Natural killer cell (primary cell): ENCODE measurements at regions not wholly inside any gene's neighbourhood (a gene's known extent, or its start where the extent isn't known, plus 50 kb on each side); places are given as distances from the start of the nearest gene placed in this dataset.

Experiments used
- ATAC-seq, 3 donors: fragments of 150-1000 bp in 2 of 3; fragments of 200-7000 bp in 1 of 3; cut with Tn5 transposase; 1 replicate in 1 of 3; 2 replicates in 2 of 3; pipeline ENCODE4 v1.10.0; 2021; ENCODE audit warnings: mild to moderate bottlenecking in 2 of 3, moderate library complexity in 2 of 3
- DNase-seq, 2 donors: peaks; one replicate each; pipeline versions ENCODE4 v3.0.0 to v3.0.0-alpha.2; 2013 to 2021; ENCODE audit warnings: mixed read lengths in 1 of 2
- H3K27ac ChIP-seq: one replicate; pipeline ENCODE4 v1.5.1; 2013; ENCODE audit warnings: mild to moderate bottlenecking, low read length
- H3K27me3 ChIP-seq: one replicate; pipeline ENCODE4 v1.6.1; 2013; ENCODE audit warnings: low read length; ENCODE audit not compliant: control insufficient read depth, insufficient read depth
- H3K36me3 ChIP-seq: one replicate; pipeline ENCODE4 v1.6.1; 2013; ENCODE audit warnings: low read length; ENCODE audit not compliant: control insufficient read depth, insufficient read depth
- H3K4me1 ChIP-seq: one replicate; pipeline ENCODE4 v1.6.1; 2013; ENCODE audit warnings: low read length; ENCODE audit not compliant: control insufficient read depth, insufficient read depth
- H3K4me3 ChIP-seq: one replicate; pipeline ENCODE4 v1.5.1; 2013; ENCODE audit warnings: low read length
- H3K9me3 ChIP-seq: one replicate; pipeline ENCODE4 v1.6.1; 2013; ENCODE audit warnings: low read length; ENCODE audit not compliant: control insufficient read depth, insufficient read depth
- H3K27ac Mint-ChIP-seq, 2 donors: one replicate each; pipeline ENCODE4 v1.8.0; 2022; ENCODE audit warnings: mild to moderate bottlenecking in 2 of 2, mixed read lengths in 2 of 2, moderate library complexity in 1 of 2
- H3K27me3 Mint-ChIP-seq, 2 donors: one replicate each; pipeline ENCODE4 v1.8.0; 2022; ENCODE audit warnings: low read depth in 2 of 2, mixed read lengths in 2 of 2
- H3K36me3 Mint-ChIP-seq: one replicate; pipeline ENCODE4 v1.8.0; 2022; ENCODE audit warnings: mixed read lengths
- H3K4me1 Mint-ChIP-seq, 2 donors: one replicate each; pipeline ENCODE4 v1.8.0; 2022; ENCODE audit warnings: mixed read lengths in 2 of 2
- H3K4me3 Mint-ChIP-seq: one replicate; pipeline ENCODE4 v1.8.0; 2022; ENCODE audit warnings: mild to moderate bottlenecking, moderate library complexity, mixed read lengths
- H3K9me3 Mint-ChIP-seq, 2 donors: one replicate each; pipeline ENCODE4 v1.8.0; 2022; ENCODE audit warnings: mixed read lengths in 2 of 2
- whole genome bisulfite sequencing: methylation state at CpG from one replicate; pipeline ENCODE4 v1.1.7; 2013; ENCODE audit warnings: missing lambda C conversion rate; ENCODE audit not compliant: insufficient coverage; 5-methylcytosine and 5-hydroxymethylcytosine counted together
- intact Hi-C: fragments of 100-400 bp; cut with micrococcal nuclease; formaldehyde crosslinking; loops from one replicate; pipeline ENCODE4 v1.14.2; 2022
- TF ChIP-seq, protein P1 (sequence below): fragments of 200-600 bp; IDR thresholded peaks from one replicate; pipeline ENCODE4 v1.8.0; 2022; ENCODE audit warnings: antibody characterized with exemption

DNA sequence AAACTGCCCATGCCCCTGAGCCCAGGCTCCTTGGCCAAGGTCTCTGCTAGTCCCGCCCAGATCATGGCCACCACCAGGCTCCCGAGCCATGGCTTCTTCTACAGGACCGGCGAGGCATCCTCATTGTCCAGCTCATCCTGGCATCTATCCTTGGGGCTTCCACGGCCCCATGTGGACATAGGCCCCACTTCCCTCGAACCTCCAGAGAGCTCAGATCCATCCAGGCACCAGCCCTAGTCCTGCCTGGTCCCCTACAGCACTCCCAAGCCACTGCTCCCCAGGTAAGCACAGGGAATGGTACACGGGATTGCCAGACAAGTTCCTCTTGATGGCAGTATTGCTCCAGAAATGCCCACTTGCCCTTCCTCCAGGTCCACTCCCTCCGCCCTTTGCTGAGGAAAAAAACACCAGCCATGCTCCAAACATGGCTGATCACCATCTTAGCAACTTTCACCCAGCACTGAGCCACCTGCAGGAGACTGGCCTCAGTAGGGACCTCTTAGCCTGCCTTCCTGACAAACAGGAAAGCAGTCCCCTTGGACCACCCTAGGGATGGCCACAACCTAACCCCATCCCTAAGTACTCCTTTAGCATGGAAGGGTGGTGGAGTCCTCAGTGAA is 272.1 kb upstream of the AGTR2 start:
- H3K27ac Mint-ChIP-seq = no peak overlapping the region
- no peaks in the 10 kb centered on the region for H3K27me3 Mint-ChIP-seq
- Histone ChIP-seq H3K4me1 (no peaks in the 10 kb centered on the region), H3K9me3 (no peaks in the 10 kb centered on the region), H3K27ac (no peak overlapping the region), H3K27me3 (no peaks in the 10 kb centered on the region), H3K36me3 (no peaks in the 10 kb centered on the region), H3K4me3 (no peak overlapping the region)
- H3K9me3 Mint-ChIP-seq = peaks cover 3 to 9% of the 10 kb centered on the region in 2 donors
- 89% methylated on average over 8 of the region's 8 CpGs for WGBS
- TF ChIP-seq, protein P1, sequence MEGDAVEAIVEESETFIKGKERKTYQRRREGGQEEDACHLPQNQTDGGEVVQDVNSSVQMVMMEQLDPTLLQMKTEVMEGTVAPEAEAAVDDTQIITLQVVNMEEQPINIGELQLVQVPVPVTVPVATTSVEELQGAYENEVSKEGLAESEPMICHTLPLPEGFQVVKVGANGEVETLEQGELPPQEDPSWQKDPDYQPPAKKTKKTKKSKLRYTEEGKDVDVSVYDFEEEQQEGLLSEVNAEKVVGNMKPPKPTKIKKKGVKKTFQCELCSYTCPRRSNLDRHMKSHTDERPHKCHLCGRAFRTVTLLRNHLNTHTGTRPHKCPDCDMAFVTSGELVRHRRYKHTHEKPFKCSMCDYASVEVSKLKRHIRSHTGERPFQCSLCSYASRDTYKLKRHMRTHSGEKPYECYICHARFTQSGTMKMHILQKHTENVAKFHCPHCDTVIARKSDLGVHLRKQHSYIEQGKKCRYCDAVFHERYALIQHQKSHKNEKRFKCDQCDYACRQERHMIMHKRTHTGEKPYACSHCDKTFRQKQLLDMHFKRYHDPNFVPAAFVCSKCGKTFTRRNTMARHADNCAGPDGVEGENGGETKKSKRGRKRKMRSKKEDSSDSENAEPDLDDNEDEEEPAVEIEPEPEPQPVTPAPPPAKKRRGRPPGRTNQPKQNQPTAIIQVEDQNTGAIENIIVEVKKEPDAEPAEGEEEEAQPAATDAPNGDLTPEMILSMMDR = no peak
- no peak for ATAC-seq
- no peak for DNase-seq
- no peak overlapping the region for H3K4me3 Mint-ChIP-seq
- H3K4me1 Mint-ChIP-seq = peaks cover 0 to 6% of the 10 kb centered on the region in 2 donors
- intact Hi-C loops = no loop called here
- H3K36me3 Mint-ChIP-seq = no peaks in the 10 kb centered on the region

DNA sequence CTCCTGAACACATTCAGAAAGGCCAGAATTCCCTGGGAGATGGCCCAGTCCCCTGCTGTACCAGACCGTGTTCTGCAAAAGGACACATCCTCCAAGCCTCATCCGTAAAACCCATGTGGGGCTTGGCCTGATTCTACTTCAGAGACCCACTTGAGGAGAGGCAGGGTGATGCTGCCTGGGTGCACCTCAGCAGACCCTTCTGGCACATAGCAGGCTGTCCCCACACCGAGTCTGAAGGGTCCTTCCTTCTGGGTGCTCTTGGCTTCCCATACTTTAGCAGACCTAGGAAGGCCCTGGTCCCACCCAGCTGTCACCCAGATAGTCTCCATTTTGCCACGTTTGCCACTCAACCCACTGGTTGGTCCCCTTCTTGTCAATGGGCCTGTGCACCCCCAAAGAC is 270.1 kb upstream of the AGTR2 start:
- intact Hi-C loops = no loop called here
- no peak overlapping the region for H3K27ac Mint-ChIP-seq
- no peak overlapping the region for H3K27ac ChIP-seq
- no peaks in the 10 kb centered on the region for H3K4me1 ChIP-seq
- no peaks in the 10 kb centered on the region for H3K36me3 Mint-ChIP-seq
- peaks cover 3 to 12% of the 10 kb centered on the region in 2 donors for H3K9me3 Mint-ChIP-seq
- WGBS = 76% methylated on average over 4 of the region's 4 CpGs
- H3K27me3 ChIP-seq = no peaks in the 10 kb centered on the region
- H3K4me1 Mint-ChIP-seq = no peaks in the 10 kb centered on the region
- no peaks in the 10 kb centered on the region for H3K27me3 Mint-ChIP-seq
- H3K4me3 ChIP-seq = no peak overlapping the region
- no peaks in the 10 kb centered on the region for H3K9me3 ChIP-seq
- DNase-seq (no peak), ATAC-seq (no peak)
- H3K4me3 Mint-ChIP-seq = no peak overlapping the region
- TF ChIP-seq, protein P1 = no peak
- no peaks in the 10 kb centered on the region for H3K36me3 ChIP-seq

GRCh38 chrX:115901241-115901640 is 269.3 kb upstream of the AGTR2 start:
- intact Hi-C loops = no loop called here
- TF ChIP-seq, protein P1 = no peak
- Mint-ChIP-seq H3K9me3 (peaks cover 3 to 12% of the 10 kb centered on the region in 2 donors), H3K27me3 (no peaks in the 10 kb centered on the region), H3K36me3 (no peaks in the 10 kb centered on the region), H3K4me3 (no peak overlapping the region), H3K27ac (no peak overlapping the region), H3K4me1 (no peaks in the 10 kb centered on the region)
- WGBS = 88% methylated on average over 2 of the region's 3 CpGs
- no peaks in the 10 kb centered on the region for H3K4me1 ChIP-seq
- H3K9me3 ChIP-seq = no peaks in the 10 kb centered on the region
- H3K27ac ChIP-seq = no peak overlapping the region
- H3K27me3 ChIP-seq = no peaks in the 10 kb centered on the region
- no peaks in the 10 kb centered on the region for H3K36me3 ChIP-seq
- no peak for DNase-seq
- ATAC-seq = no peak
- no peak overlapping the region for H3K4me3 ChIP-seq

GRCh38 chrX:115902995-115903394 is 267.5 kb upstream of the AGTR2 start:
- Histone ChIP-seq H3K27ac (no peak overlapping the region), H3K9me3 (no peaks in the 10 kb centered on the region), H3K27me3 (no peaks in the 10 kb centered on the region), H3K36me3 (no peaks in the 10 kb centered on the region), H3K4me1 (no peaks in the 10 kb centered on the region), H3K4me3 (no peak overlapping the region)
- no peaks in the 10 kb centered on the region for H3K4me1 Mint-ChIP-seq
- intact Hi-C loops = no loop called here
- peaks cover 0 to 7% of the 10 kb centered on the region in 2 donors for H3K27me3 Mint-ChIP-seq
- 86% methylated on average over 6 of the region's 7 CpGs for WGBS
- DNase-seq (no peak), ATAC-seq (no peak)
- H3K36me3 Mint-ChIP-seq = no peaks in the 10 kb centered on the region
- H3K27ac Mint-ChIP-seq = no peak overlapping the region
- H3K4me3 Mint-ChIP-seq = no peak overlapping the region
- peaks cover 3 to 8% of the 10 kb centered on the region in 2 donors for H3K9me3 Mint-ChIP-seq
- TF ChIP-seq, protein P1 = no peak
